Anterior cingulate cortex (tissue), 58 donors: ENCODE measurements at regions not wholly inside any gene's neighbourhood (a gene's known extent, or its start where the extent isn't known, plus 50 kb on each side); places are given as distances from the start of the nearest gene placed in this dataset.

Experiments used
- DNase-seq, 58 donors: peaks; one replicate each; lab custom pipeline; 2025; lab: John Stamatoyannopoulos, UW

DNA sequence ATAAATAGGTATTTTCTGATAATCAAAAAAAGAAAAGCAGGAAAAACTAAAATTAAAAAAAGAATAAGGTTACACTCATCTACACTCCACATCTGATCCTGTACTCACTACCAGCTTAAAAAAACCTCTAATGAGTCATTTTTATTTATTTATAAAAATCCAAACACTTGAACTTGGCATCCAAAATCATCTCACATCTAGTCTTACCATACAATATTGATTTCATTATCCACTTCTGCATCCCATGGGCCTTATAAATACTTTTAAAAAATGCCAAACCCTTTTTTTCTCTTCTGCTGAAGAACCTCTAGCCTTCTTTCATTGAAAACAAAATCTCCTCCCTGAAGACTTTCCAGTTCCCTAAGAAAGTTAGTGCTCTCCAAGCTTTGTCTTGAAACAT is 109.7 kb downstream of the TMTC3 start:
- no peak for DNase-seq

DNA sequence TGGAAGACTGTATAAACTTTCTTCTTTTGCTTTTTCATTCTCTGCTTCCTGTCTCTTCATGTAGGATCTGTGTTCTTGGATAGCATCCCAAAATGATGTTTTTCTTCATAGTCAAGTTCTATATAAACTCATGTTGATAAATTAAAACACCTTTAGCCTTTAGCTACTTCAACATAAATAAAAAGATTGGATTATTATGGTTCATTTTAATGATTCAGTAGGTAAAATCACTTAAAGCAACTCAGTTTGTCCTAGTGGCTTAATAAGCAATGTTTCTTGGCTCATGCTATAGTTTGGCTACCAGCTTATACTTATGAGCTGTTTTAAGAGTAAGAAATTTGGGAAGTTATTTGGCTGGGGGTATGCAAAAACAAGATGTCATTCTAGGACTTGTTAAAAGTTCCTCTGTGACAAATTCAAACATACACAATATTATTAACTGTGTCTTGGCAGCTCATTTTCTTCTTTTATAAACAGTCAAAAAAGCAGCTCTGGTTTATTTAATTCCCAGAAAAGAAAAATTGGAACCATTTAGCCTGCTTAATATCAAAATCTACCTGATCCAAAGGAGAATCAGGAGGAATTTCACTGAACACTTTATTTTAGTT is 111.4 kb downstream of the TMTC3 start:
- no peak for DNase-seq

DNA sequence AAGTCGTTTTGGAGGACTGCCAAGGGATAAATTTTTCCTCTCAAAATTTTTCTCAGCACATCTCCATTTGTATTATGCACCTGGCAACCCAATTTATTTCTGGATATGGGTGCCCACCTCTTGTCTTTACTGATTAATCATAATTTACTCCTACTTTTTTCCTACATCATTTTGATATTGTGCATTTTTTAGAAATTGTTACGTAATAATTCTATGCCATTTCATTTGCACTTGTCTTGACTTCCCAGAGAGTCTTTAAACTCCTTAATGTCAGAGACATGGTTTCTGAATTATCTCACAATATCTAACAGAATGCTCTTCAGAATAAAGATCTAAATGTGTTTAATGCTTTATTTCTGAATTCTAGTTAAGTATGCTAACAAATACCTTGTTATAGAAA is 113.1 kb downstream of the TMTC3 start:
- no peak for DNase-seq

DNA sequence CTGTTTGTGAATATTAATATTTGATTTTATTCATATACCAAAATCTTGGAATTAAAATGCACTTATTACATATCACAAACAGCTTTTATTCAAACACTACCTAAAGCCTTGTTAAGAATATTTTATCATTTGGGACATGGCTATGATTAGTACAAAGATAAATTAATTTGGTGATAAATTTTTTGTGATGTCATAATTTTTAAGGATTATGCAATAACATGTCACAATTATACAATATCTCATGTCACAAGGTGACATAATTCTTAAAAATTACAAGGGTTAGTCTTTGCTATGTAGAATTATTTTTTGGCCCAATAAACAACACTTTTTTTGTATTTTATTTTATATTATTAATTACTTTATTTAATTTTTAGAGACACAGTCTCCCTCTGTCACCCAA is 113.7 kb downstream of the TMTC3 start:
- DNase-seq, result no peak

DNA sequence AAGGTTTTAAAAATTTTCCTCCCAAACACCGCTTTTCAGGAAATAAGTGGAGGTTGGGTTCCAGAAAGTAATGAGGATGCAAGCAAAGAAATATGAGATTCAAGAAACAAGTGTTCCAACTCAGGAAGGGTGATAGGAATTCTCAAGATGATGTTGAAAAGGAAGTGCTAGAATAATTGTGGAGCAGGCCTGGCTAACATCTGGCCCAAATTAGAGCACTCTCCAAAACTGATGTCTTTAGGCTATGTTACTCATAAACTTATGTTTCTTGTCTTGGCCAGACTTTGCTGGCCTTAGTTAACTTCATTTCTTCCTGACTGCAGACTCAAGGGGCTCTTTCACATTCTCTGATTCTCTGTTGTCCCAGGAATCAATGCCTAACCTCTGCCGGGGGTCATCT is 116.3 kb downstream of the TMTC3 start:
- no peak for DNase-seq

DNA sequence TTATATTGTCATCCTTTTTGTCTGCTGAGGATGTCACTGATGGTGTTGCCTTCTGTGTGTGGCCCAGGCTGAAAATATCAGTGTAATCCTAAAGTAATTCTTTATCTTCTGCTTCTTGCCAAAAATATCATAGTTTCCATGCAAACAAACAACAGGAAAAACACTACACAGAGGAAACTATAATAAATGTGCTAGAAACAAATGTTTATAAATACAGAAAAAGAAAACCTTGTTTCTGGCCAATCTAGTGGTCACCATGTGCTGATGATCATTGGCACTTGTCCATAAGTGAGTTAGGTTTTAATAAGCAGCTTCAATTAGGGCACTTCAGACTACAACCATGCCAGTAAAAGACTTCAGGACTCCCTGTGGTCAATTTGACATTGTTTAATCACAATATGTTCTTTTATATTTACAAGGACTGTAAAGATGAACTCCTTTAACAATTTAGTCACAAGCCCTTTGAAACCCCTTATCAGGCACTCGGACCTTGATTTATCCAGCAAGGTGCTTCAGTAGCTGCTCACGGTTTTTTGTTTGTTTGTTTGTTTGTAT is 124.8 kb downstream of the TMTC3 start:
- DNase-seq, result no peak

DNA sequence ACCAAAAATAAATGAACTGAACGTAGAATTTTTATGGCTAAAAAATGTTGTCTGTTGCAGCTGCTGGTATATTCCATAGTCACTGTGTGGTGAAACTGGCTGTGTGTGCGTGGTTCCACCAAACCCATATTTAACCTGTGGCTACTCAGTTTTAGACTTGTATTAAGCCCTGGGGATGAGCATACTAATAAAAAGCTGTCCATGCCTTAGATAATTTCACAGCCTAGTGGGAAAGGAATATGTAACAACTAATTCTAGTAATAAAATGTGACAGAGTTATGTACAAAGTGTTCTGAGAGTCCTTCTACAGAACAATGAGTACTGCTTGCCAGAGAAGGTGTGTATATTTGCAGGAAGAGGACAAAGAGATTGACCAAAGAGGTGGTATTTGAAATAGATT is 125.5 kb downstream of the TMTC3 start:
- no peak for DNase-seq

DNA sequence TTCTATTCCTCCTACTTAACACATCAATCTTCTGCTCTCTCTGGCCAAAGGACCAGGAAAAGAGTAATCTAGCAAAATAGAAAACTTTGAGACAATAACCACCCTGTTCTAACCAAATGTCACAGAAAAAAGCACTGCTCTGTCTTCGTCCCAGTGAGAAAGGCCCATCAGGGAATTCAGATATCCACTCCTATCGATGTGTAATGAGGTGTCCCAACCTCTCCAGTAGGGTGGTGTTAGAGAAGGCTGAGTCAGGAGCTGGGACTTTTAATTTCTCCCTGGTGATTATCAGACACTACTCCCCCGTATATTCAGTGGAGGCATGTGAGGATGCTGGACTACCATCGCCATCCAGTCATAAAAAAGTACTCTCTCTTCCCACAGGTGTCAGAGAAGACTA is 130.3 kb downstream of the TMTC3 start:
- DNase-seq, result no peak

DNA sequence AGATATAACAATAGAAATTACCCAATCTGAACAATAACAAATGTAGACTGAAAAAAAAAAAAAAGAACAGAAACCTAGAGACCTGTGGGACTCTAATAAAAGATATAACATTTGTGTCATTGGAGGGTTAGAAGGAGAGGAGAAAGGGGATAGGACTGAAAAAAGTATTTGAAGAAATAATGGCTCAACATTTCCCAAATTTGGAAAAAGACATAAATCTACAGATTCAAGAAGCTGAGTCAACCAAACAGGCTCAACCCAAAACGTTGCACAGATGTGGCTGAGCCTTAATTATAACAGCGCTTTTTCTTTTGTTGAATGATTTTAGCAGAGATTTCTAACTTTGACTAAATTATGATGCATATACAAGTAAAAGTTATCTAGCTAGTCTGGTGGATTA is 131.3 kb downstream of the TMTC3 start:
- DNase-seq, result no peak

DNA sequence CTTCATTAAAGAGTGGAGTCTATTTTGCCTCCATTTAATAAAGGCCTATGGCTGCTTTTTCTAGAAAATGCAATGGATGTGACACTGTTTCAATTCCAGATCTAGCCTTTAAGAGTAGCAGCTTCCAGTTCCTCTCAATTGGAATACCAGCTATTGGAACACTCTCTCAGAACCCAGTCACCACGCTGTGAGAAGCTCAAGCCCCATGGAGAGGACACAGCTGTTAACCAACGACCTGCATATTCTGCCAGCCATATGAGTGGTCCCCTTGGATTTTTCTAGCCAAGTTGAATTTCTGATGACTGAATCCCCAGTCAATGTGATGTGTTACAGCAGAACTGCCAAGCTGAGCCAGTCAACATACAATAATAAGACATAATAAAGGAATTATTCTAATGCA is 131.8 kb downstream of the TMTC3 start:
- DNase-seq, result no peak

DNA sequence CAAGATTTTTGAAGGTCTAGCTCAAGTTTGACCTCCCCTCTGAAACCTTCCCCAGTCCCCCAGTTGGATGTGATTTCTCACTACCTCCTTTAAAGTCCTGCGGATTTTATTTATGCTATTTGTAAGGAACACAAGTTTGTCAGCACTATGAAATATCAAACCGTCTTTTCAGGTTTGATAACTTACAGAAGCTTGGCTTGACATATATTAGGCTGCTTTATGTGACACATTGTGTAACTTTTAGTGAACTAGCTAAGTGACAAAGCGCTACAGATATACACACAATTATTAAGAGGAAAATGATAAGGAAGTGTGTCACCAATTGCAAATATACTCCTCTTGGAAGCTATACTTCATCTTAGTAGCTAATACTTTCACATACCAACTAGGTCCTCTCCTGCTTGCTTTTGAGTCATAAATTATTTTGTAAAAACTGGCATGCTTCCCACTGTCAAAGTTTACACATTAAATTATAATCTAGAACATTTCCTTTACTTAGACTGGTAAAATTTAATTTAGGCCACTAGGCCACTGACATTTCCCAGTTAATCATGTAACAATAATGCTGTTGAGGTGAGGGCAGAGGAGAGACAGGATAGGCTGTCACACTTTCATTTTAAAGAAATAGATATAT is 149.5 kb downstream of the TMTC3 start:
- DNase-seq, result no peak

DNA sequence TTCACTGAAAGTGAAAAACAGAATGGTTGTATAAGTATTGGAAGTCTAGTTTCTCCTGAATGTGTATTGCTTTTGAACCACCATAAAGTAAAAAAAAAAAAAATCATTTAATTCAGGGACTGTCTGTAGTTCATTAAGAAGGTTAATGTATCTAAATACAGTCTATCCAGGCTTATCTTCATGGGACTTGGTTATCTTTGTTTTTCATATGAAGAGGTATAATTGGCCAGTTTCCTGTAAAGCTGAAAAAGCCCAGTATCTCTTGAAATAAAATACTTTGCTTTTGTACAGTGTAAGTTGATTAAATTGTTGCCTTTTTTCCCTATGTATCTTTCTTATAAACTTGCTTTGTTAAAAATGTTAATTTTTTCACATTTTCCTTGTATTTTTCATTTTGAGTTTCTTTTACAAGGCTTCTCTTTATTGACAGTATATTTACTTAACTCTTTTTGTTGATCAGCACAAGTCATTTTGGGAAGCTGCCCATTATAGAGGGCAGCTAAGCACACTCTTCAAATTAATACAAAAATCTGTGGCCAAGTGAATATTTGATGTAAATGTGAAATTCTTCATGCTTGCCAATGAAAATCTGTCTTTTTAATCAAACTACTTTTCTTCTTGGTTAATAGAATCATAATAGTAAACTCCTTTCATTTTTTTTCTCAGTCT is 156.0 kb downstream of the TMTC3 start:
- DNase-seq, result no peak

DNA sequence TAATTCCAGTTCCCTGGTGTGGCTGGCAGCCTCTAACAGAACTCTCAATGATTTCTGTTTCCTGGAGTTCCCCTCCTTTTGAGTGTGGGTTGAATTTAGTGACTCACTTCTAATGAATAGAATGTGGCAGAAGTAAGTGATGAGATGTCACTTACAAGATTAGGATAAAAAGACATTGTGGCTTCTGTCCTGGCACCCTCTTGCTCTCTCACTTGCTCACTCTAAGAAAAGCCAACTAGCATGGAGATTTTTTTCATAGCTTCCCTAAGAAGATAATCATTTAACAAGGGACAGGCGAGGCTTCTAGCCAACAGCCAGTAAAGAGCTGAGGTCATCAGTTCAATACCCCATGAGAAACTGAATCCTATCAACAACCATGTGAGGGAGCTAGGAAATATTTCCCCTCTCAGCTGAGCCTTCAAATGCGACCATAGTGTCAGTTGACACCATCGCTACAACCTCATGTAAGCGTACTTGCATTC is 156.7 kb downstream of the TMTC3 start:
- DNase-seq, result no peak

DNA sequence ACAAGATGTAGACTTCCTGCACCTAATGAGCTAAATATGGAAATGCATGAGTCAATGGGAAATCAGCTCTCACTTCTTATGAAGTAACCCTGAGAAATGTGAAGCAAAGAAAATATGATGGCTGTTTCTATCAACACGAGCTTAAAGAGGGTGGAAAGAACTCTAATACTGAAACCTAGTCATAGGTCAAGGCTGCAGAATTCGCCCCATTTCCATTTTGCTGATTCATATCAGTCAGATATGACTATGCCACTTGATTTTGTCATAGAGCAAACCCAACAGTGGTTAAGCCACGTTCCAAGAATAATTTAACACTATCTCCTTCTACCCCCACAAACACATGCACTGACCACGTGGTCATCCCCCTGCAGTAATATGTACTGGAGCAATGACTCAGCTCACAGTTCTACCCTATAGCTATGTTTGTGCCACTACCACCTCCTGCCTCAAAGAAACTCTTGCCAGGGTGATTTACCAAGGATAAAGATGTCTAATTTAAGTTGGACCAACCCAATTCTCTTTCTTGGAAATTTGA is 157.5 kb downstream of the TMTC3 start:
- DNase-seq, result no peak

DNA sequence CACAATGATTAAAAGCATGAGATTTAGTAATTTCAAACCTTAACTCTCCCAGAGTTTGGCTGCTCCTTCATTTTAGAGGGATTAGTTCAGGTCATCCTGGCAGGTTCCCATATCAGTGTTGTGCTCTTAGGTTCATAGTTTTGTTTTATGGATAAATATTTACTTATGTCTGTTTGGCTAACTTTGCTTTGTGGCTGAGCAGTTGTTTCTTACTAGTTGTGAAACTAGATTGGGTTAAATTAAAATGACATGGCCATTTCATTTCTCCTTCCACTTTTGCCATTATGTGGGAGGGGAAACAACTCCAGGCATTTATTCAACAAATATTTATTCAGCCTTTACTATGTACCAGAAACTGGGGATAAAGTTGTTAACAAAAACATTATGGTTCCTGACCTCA is 158.8 kb downstream of the TMTC3 start:
- no peak for DNase-seq

DNA sequence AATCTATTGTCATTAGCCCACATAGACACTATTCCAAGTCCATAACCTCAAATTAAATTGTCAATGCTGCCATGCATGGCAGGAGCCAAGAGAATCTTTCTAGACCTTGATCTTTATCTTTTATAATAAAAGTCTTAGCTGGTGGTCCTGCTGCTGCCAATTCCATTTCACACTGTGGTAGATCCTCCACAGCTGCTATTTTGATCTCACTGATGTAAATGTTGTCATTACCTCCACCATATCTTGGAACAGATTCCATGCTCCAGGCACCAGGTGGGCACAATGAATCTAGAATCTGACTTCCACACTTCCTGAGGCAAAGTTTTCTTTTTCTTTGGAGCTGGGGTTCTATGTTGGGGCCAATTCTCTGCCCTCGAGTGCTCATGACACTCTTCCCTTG is 161.2 kb downstream of the TMTC3 start:
- DNase-seq, result no peak

DNA sequence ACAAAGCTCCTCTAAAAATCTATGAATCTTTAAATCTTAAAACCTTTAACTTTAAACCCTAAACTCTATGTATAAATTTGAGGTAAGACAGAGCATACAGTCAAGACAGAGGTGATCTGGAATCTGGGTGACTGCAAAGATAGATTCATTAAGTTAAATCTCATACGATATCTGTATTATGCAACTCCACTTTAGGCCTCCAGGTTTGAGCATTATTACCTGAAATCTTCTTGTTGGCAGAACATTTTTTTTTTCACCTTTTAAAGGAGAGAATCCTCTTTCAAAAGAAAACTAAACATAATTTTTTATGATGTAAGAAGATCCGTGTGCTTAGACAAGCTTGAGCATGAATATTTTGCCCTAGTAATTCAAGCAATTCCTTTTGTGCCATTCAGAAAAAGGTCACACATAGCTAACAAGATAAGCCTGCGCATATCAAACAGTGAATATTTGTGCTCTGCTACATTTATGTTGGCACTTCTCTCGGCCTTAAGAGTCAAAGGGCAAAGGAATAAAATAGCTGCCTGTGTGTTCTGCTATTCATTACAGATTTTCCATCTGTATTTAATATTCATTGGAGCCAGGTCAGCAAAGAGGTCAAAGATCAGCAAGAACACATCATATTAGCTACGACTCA is 163.3 kb downstream of the TMTC3 start:
- no peak for DNase-seq

DNA sequence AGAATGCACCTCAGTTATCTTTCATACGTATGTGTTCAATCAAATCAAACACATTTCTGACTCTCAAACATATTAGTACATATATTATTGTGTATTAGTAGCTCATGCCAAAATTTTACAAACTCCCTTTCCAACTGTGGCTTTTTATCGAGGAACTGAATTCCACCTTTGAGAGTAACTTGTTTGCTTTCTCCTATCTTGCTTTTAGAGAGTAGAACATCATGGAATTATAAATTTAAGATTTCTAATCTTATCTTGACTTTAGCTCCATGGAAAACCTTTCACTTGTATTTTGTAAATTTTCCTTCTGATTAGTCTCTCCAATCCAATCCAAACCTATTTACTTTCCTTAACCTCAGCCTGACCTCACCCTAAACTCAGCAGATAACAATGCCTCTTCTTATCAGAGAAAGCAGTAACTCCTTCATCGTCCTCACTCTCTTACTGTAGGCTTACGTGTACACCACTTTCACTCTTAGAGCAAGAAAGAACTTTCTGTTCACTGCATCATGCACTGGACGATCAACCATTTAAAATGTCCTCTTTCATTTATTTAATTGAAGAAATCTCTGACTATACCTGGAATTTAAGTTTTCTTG is 164.5 kb downstream of the TMTC3 start:
- no peak for DNase-seq

DNA sequence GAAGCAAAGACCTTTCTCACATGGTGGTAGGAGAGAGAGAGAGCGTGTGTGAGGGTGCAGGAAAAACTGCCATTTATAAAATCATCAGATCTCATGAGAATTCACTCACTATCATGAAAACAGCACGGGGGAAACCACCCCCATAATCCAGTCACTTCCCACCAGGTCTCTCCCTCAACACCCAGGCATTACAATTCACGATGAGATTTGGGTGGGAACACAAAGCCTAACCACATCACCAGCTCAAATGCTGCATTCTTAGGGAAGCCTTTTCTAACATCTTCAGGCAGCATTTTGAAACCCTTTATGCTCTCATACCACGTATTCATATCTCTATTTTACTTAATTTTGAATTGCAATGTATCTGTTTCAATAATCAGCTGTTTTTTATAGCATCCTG is 165.9 kb downstream of the TMTC3 start:
- no peak for DNase-seq

DNA sequence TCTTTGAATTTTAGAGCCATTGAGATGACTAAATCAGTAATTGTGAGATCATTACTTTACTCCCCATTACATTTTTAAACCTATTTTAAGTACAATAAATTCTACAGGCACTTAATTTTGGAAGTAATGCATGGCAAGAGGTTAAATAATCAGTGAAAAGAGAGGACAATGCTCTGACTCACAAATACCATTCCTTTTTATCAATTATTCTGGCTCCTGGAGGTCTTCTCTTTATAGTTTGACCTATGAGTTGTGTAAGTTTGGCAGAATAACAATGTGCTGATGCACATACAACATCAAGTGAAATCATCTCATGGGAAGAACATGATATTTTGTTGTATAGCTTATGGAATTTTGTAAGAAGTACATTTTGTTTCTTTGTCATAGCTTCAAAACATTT is 166.7 kb downstream of the TMTC3 start:
- DNase-seq, result no peak

DNA sequence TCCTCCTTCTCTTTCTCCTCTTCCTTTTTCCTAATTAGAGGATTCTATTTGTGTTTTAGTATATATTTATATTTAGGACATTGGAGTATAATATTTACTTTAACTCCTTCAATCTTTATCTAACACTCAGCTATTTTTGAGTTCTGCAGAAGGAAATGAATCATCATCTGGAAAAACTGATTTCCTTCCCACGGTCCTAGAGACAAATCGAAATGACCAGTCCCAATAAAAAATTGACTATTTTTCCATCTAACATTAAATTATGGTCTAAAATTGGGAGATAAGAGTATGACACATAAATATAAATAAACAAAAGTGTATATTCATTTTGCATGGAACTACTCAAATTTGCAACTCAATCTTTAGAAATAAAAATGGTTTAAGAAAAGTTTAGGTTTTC is 167.4 kb downstream of the TMTC3 start:
- no peak for DNase-seq
